Smooth muscle cell (in vitro differentiated cells): ENCODE measurements at regions not wholly inside any gene's neighbourhood (a gene's known extent, or its start where the extent isn't known, plus 50 kb on each side); places are given as distances from the start of the nearest gene placed in this dataset.

Experiments
- DNase-seq: peaks from one replicate; lab custom pipeline; 2025; ENCODE audit not compliant: unreplicated experiment; lab: John Stamatoyannopoulos, UW
- H2AFZ ChIP-seq: fragments of 200-600 bp; sonication (generic); 2 replicates; pipeline ENCODE4 v1.6.0; 2016; ENCODE audit warnings: antibody characterized with exemption, low read depth, mild to moderate bottlenecking
- H3F3A ChIP-seq: fragments of 200-600 bp; sonication (generic); 2 replicates; pipeline ENCODE4 v1.6.0; 2017; ENCODE audit warnings: antibody characterized with exemption, low read depth
- H3K27ac ChIP-seq: fragments of 200-600 bp; sonication (generic); 2 replicates; pipeline ENCODE4 v1.5.1; 2016; ENCODE audit warnings: low read depth, mild to moderate bottlenecking
- H3K27me3 ChIP-seq: fragments of 200-600 bp; sonication (generic); 2 replicates; pipeline ENCODE4 v1.6.1; 2016; ENCODE audit warnings: low read depth, mild to moderate bottlenecking
- H3K36me3 ChIP-seq: fragments of 200-600 bp; sonication (generic); 2 replicates; pipeline ENCODE4 v1.5.1; 2016; ENCODE audit warnings: low read depth
- H3K4me1 ChIP-seq: fragments of 200-600 bp; sonication (generic); 2 replicates; pipeline ENCODE4 v1.5.1; 2016; ENCODE audit warnings: low read depth
- H3K4me2 ChIP-seq: fragments of 200-600 bp; sonication (generic); 2 replicates; pipeline ENCODE4 v1.6.0; 2016; ENCODE audit warnings: mild to moderate bottlenecking
- H3K4me3 ChIP-seq: fragments of 200-600 bp; sonication (generic); 2 replicates; pipeline ENCODE4 v1.5.1; 2016; ENCODE audit warnings: mild to moderate bottlenecking
- H3K79me2 ChIP-seq: fragments of 200-600 bp; sonication (generic); 2 replicates; pipeline ENCODE4 v1.6.0; 2016; ENCODE audit warnings: low read depth, mild to moderate bottlenecking
- H3K9ac ChIP-seq: fragments of 200-600 bp; sonication (generic); 2 replicates; pipeline ENCODE4 v1.6.0; 2016; ENCODE audit warnings: low read depth
- H3K9me3 ChIP-seq: fragments of 200-600 bp; sonication (generic); replicated peaks from 2 replicates; pipeline ENCODE4 v1.5.1; 2016; ENCODE audit warnings: low read depth
- H4K20me1 ChIP-seq: fragments of 200-600 bp; sonication (generic); 2 replicates; pipeline ENCODE4 v1.6.0; 2016; ENCODE audit warnings: low read depth
- CTCF ChIP-seq: fragments of 200-600 bp; sonication (generic); IDR thresholded peaks from 2 replicates; pipeline ENCODE4 v1.5.1; 2017; ENCODE audit warnings: borderline replicate concordance, mild to moderate bottlenecking, antibody characterized with exemption; ENCODE audit not compliant: insufficient read depth, poor library complexity, severe bottlenecking
- WGBS: methylation state at CpG from one replicate; pipeline ENCODE4 v1.1.7; 2016; ENCODE audit warnings: low lambda C conversion rate; 5-methylcytosine and 5-hydroxymethylcytosine counted together

GRCh38 chr6:166687070-166687878, 60.2 kb upstream of the RPS6KA2 start:
- WGBS, result 86% methylated on average over 21 of the region's 21 CpGs
- no peaks in the 10 kb centered on the region for H3K79me2 ChIP-seq

GRCh38 chr6:166686317-166686716, 59.3 kb upstream of the RPS6KA2 start:
- 97% methylated on average over 2 of the region's 2 CpGs for WGBS
- Histone ChIP-seq H3K27ac (no peak overlapping the region), H3K36me3 (no peaks in the 10 kb centered on the region), H3K4me2 (no peak overlapping the region), H3F3A (no peaks in the 10 kb centered on the region), H4K20me1 (no peaks in the 10 kb centered on the region), H3K9me3 (no peaks in the 10 kb centered on the region), H3K9ac (no peak overlapping the region), H2AFZ (no peak overlapping the region), H3K27me3 (no peaks in the 10 kb centered on the region), H3K4me1 (peaks cover 10% of the 10 kb centered on the region), H3K79me2 (no peaks in the 10 kb centered on the region), H3K4me3 (no peak overlapping the region)
- DNase-seq, result no peak
- TF ChIP-seq CTCF, result no peak

More at GRCh38 chr6:166687070-166687878, 60.2 kb upstream of the RPS6KA2 start:
- H3K27me3 ChIP-seq, result no peaks in the 10 kb centered on the region
- DNase-seq, result no peak
- H3K27ac ChIP-seq, result no peak overlapping the region
- H2AFZ ChIP-seq, result no peak overlapping the region
- H4K20me1 ChIP-seq, result no peaks in the 10 kb centered on the region
- H3K36me3 ChIP-seq, result no peaks in the 10 kb centered on the region
- no peak overlapping the region for H3K9ac ChIP-seq
- no peak for TF ChIP-seq CTCF
- no peaks in the 10 kb centered on the region for H3F3A ChIP-seq
- no peak overlapping the region for H3K4me2 ChIP-seq
- no peaks in the 10 kb centered on the region for H3K9me3 ChIP-seq
- H3K4me1 ChIP-seq, result peaks cover 10% of the 10 kb centered on the region
- H3K4me3 ChIP-seq, result no peak overlapping the region

DNA sequence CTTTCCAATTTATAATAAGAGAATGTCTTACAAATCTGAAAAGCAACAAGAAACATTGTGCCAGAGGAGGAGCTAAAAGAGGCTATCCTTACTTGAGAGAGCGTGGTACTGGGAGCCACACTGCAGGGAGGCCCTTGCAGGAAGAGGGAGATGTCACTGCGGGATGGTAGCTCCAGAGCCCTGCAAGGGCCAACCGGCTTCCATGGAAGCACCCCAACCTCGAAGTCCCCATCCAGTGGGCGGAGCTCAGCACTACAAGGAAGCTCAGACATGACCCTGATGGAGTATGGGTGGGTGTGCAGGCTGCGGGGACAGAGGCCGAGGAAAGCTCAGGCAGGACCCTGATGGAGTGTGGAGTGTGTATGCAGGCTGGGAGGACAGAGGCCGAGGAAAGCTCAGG, 57.8 kb upstream of the RPS6KA2 start:
- Histone ChIP-seq H3K27me3 (no peaks in the 10 kb centered on the region), H3K36me3 (no peaks in the 10 kb centered on the region), H3K79me2 (no peaks in the 10 kb centered on the region), H2AFZ (no peak overlapping the region), H3K27ac (no peak overlapping the region), H3K4me1 (peaks cover 10% of the 10 kb centered on the region), H4K20me1 (no peaks in the 10 kb centered on the region), H3K9ac (no peak overlapping the region), H3K9me3 (no peaks in the 10 kb centered on the region), H3K4me3 (no peak overlapping the region), H3F3A (no peaks in the 10 kb centered on the region), H3K4me2 (no peak overlapping the region)
- TF ChIP-seq CTCF, result no peak
- 90% methylated on average over 8 of the region's 8 CpGs for WGBS
- no peak for DNase-seq

- 86% methylated on average over 4 of the region's 4 CpGs for WGBS
- no peak for DNase-seq
- no peak overlapping the region for H3K27ac ChIP-seq
Measured at GRCh38 chr6:166684170-166684569, 57.1 kb upstream of the RPS6KA2 start.

More at GRCh38 chr6:166684170-166684569, 57.1 kb upstream of the RPS6KA2 start:
- Histone ChIP-seq H4K20me1 (no peaks in the 10 kb centered on the region), H3K4me1 (peaks cover 10% of the 10 kb centered on the region), H3K79me2 (no peaks in the 10 kb centered on the region), H3K36me3 (no peaks in the 10 kb centered on the region), H3K4me3 (no peak overlapping the region), H3K9ac (no peak overlapping the region), H3K9me3 (no peaks in the 10 kb centered on the region), H2AFZ (no peak overlapping the region), H3K4me2 (no peak overlapping the region), H3F3A (no peaks in the 10 kb centered on the region), H3K27me3 (no peaks in the 10 kb centered on the region)
- no peak for TF ChIP-seq CTCF
